Thyroid gland (tissue), 4 donors: ENCODE measurements at regions not wholly inside any gene's neighbourhood (a gene's known extent, or its start where the extent isn't known, plus 50 kb on each side); places are given as distances from the start of the nearest gene placed in this dataset.

Experiments used
- DNase-seq, 2 donors: peaks; one replicate each; pipeline ENCODE4 v3.0.0-alpha.2; 2019
- H3K27ac ChIP-seq, 3 donors: fragments of 200-600 bp; sonication (generic); 1 replicate in 2 of 3; 2 replicates in 1 of 3; pipeline ENCODE4 v1.5.1; 2016 to 2019; ENCODE audit warnings: mild to moderate bottlenecking in 1 of 3, moderate library complexity in 1 of 3
- H3K27me3 ChIP-seq: fragments of 200-600 bp; sonication (generic); one replicate; pipeline ENCODE4 v1.5.1; 2019
- H3K36me3 ChIP-seq, 2 donors: fragments of 200-600 bp; sonication (generic); one replicate each; pipeline ENCODE4 v1.5.1; 2016 to 2019
- H3K4me1 ChIP-seq, 2 donors: fragments of 200-600 bp; sonication (generic); one replicate each; pipeline ENCODE4 v1.5.1; 2017 to 2019
- H3K4me3 ChIP-seq, 3 donors: fragments of 200-600 bp; sonication (generic); replicated peaks in 1 of 3; 1 replicate in 2 of 3; 2 replicates in 1 of 3; pipeline ENCODE4 v1.5.1; 2016; ENCODE audit warnings: mild to moderate bottlenecking in 1 of 3
- H3K9me3 ChIP-seq: fragments of 200-600 bp; sonication (generic); one replicate; pipeline ENCODE4 v1.5.1; 2017
- CTCF ChIP-seq, 6 experiments: fragments of 200-600 bp in 3 of 6; fragments of 450-650 bp in 3 of 6; sonication (generic) in 3 of 6; IDR thresholded peaks; one replicate each; pipeline ENCODE4 v1.5.1; 2016 to 2019; ENCODE audit warnings: antibody characterized with exemption in 6 of 6, mild to moderate bottlenecking in 2 of 6, inconsistent platforms in 1 of 6, moderate library complexity in 1 of 6
- POLR2A ChIP-seq, 2 donors: fragments of 450-650 bp; IDR thresholded peaks; one replicate each; pipeline ENCODE4 v1.6.1; 2017; ENCODE audit warnings: antibody characterized with exemption in 2 of 2, mild to moderate bottlenecking in 2 of 2, moderate library complexity in 1 of 2
- WGBS, 2 donors: methylation state at CpG; one replicate each; pipeline ENCODE4 v1.1.5; 2017; 5-methylcytosine and 5-hydroxymethylcytosine counted together
- intact Hi-C: fragments of 100-400 bp; cut with DNase I; formaldehyde crosslinking; loops from one replicate; pipeline ENCODE4 v1.15.1; 2023

- no peak for DNase-seq
- H3K27ac ChIP-seq, result no peak overlapping the region
- intact Hi-C loops, result no loop called here
- no peak overlapping the region for H3K4me3 ChIP-seq
- TF ChIP-seq CTCF (IDR thresholded peaks at IDR 0.05), result no peak
- TF ChIP-seq POLR2A (IDR thresholded peaks at IDR 0.05), result no peak
- peaks cover 0 to 18% of the 10 kb centered on the region in 2 donors for H3K4me1 ChIP-seq
- H3K9me3 ChIP-seq, result no peaks in the 10 kb centered on the region
- H3K36me3 ChIP-seq, result no peaks in the 10 kb centered on the region
- H3K27me3 ChIP-seq, result no peaks in the 10 kb centered on the region
- WGBS, 2 donors, result 76 to 78% methylated on average over 3 of the region's 3 CpGs
Observed at GRCh38 chr5:68436686-68437520, 221.3 kb downstream of the PIK3R1 start.

- Histone ChIP-seq H3K4me3 (no peak overlapping the region), H3K27ac (no peak overlapping the region), H3K36me3 (no peaks in the 10 kb centered on the region), H3K9me3 (no peaks in the 10 kb centered on the region), H3K27me3 (no peaks in the 10 kb centered on the region), H3K4me1 (peaks cover 0 to 9% of the 10 kb centered on the region in 2 donors)
- WGBS, 2 donors, result 31 to 37% methylated on average over 1 of the region's 1 CpG
- intact Hi-C loops, result no loop called here
- no peak for DNase-seq
- TF ChIP-seq POLR2A (IDR thresholded peaks at IDR 0.05), result no peak
- TF ChIP-seq CTCF (IDR thresholded peaks at IDR 0.05), result no peak
Observed at GRCh38 chr5:68438876-68439275, 223.3 kb downstream of the PIK3R1 start.

GRCh38 chr5:68440245-68440644, 224.7 kb downstream of the PIK3R1 start:
- intact Hi-C loops, result no loop called here

GRCh38 chr5:68440651-68441050, 225.1 kb downstream of the PIK3R1 start:
- no peaks in the 10 kb centered on the region for H3K27me3 ChIP-seq
- no peak for DNase-seq
- intact Hi-C loops, result no loop called here
- H3K4me1 ChIP-seq, result no peaks in the 10 kb centered on the region
- TF ChIP-seq CTCF (IDR thresholded peaks at IDR 0.05) (no peak), POLR2A (IDR thresholded peaks at IDR 0.05) (no peak)
- H3K27ac ChIP-seq, result no peak overlapping the region
- no peaks in the 10 kb centered on the region for H3K36me3 ChIP-seq
- H3K9me3 ChIP-seq, result no peaks in the 10 kb centered on the region
- H3K4me3 ChIP-seq, result no peak overlapping the region

More at GRCh38 chr5:68440245-68440644, 224.7 kb downstream of the PIK3R1 start:
- no peaks in the 10 kb centered on the region for H3K36me3 ChIP-seq
- no peaks in the 10 kb centered on the region for H3K4me1 ChIP-seq
- H3K27ac ChIP-seq, result no peak overlapping the region
- no peak for DNase-seq
- TF ChIP-seq CTCF (IDR thresholded peaks at IDR 0.05) (no peak), POLR2A (IDR thresholded peaks at IDR 0.05) (no peak)
- WGBS, 2 donors, result 94 to 96% methylated on average over 2 of the region's 2 CpGs
- H3K9me3 ChIP-seq, result no peaks in the 10 kb centered on the region
- H3K27me3 ChIP-seq, result no peaks in the 10 kb centered on the region
- no peak overlapping the region for H3K4me3 ChIP-seq

GRCh38 chr5:68441309-68442073, 225.9 kb downstream of the PIK3R1 start:
- no peaks in the 10 kb centered on the region for H3K9me3 ChIP-seq
- H3K27ac ChIP-seq, result no peak overlapping the region
- intact Hi-C loops, result no loop called here
- no peaks in the 10 kb centered on the region for H3K36me3 ChIP-seq
- H3K27me3 ChIP-seq, result no peaks in the 10 kb centered on the region
- no peaks in the 10 kb centered on the region for H3K4me1 ChIP-seq
- DNase-seq, result no peak
- WGBS, 2 donors, result 83 to 84% methylated on average over 5 of the region's 5 CpGs
- no peak overlapping the region for H3K4me3 ChIP-seq
- TF ChIP-seq POLR2A (IDR thresholded peaks at IDR 0.05), result no peak
- no peak for TF ChIP-seq CTCF (IDR thresholded peaks at IDR 0.05)
